PC-9 (cell line): ENCODE measurements at regions not wholly inside any gene's neighbourhood (a gene's known extent, or its start where the extent isn't known, plus 50 kb on each side); places are given as distances from the start of the nearest gene placed in this dataset.

Experiments used
- BruUV-seq: library from RNA; stranded (reverse); fragments of 400-500 nt; replicated peaks from 2 replicates; lab custom pipeline; 2021; lab: Mats Ljungman, UMichigan
- CTCF ChIA-PET: fragments of 300-600 bp; sonication (Branson Sonifier 250); formaldehyde crosslinking; loops from one replicate; lab custom pipeline; 2022; ENCODE audit warnings: antibody characterized with exemption; lab: Charles Lee
- POLR2A ChIA-PET: fragments of 300-600 bp; sonication (Branson Sonifier 250); formaldehyde crosslinking; loops from one replicate; lab custom pipeline; 2022; ENCODE audit warnings: antibody characterized with exemption; ENCODE audit not compliant: unreplicated experiment; lab: Charles Lee
- DNase-seq, 2 experiments: peaks; one replicate each; pipeline versions ENCODE4 v3.0.0 to v3.0.0-alpha.2; 2015 to 2022; ENCODE audit warnings: mixed read lengths in 1 of 2
- H2AFZ ChIP-seq: fragments of 200-600 bp; sonication (generic); 2 replicates; pipeline ENCODE4 v1.8.1; 2017; ENCODE audit warnings: antibody characterized with exemption
- H3F3A ChIP-seq: fragments of 200-600 bp; sonication (generic); 2 replicates; pipeline ENCODE4 v1.8.1; 2017; ENCODE audit warnings: antibody characterized with exemption, mild to moderate bottlenecking, low read depth; ENCODE audit not compliant: insufficient read depth
- H3K27ac ChIP-seq: fragments of 200-600 bp; sonication (generic); 2 replicates; pipeline ENCODE4 v1.6.1; 2016; ENCODE audit warnings: mixed run types
- H3K27me3 ChIP-seq: fragments of 200-600 bp; sonication (generic); 2 replicates; pipeline ENCODE4 v1.6.1; 2016; ENCODE audit warnings: low read depth, mixed run types; ENCODE audit not compliant: insufficient read depth
- H3K36me3 ChIP-seq: fragments of 200-600 bp; sonication (generic); 2 replicates; pipeline ENCODE4 v1.6.1; 2016; ENCODE audit warnings: low read depth, mixed run types
- H3K4me1 ChIP-seq: fragments of 200-600 bp; sonication (generic); replicated peaks from 2 replicates; pipeline ENCODE4 v1.6.1; 2016; ENCODE audit warnings: mixed run types; ENCODE audit not compliant: insufficient read depth
- H3K4me2 ChIP-seq: fragments of 200-600 bp; sonication (generic); 2 replicates; pipeline ENCODE4 v1.6.1; 2017; ENCODE audit warnings: mixed run types
- H3K4me3 ChIP-seq: fragments of 200-600 bp; sonication (generic); 2 replicates; pipeline ENCODE4 v1.6.1; 2016; ENCODE audit warnings: mixed run types
- H3K79me2 ChIP-seq: fragments of 200-600 bp; sonication (generic); 2 replicates; pipeline ENCODE4 v1.6.1; 2017; ENCODE audit warnings: low read depth, mixed run types
- H3K9me2 ChIP-seq: fragments of 200-600 bp; sonication (generic); 2 replicates; pipeline ENCODE4 v1.8.1; 2017; ENCODE audit warnings: mild to moderate bottlenecking; ENCODE audit not compliant: insufficient read depth
- H3K9me3 ChIP-seq: fragments of 200-600 bp; sonication (generic); 2 replicates; pipeline ENCODE4 v1.8.1; 2016; ENCODE audit warnings: low read depth; ENCODE audit not compliant: insufficient read depth
- H4K20me1 ChIP-seq: fragments of 200-600 bp; sonication (generic); 2 replicates; pipeline ENCODE4 v1.8.1; 2017; ENCODE audit not compliant: insufficient read depth
- CTCF ChIP-seq: fragments of 200-600 bp; sonication (generic); conservative IDR thresholded peaks from 2 replicates; pipeline ENCODE4 v1.6.1; 2017; ENCODE audit warnings: mixed run types, antibody characterized with exemption, mild to moderate bottlenecking, moderate library complexity
- EZH2 ChIP-seq: fragments of 200-600 bp; sonication (generic); IDR thresholded peaks from 2 replicates; pipeline ENCODE4 v1.8.0; 2017; ENCODE audit warnings: antibody characterized with exemption, low read depth
- intact Hi-C: fragments of 100-400 bp; cut with micrococcal nuclease; formaldehyde crosslinking; loops from one replicate; pipeline ENCODE4 v1.10.0; 2022; ENCODE audit not compliant: unreplicated experiment

GRCh38 chr5:97267767-97268166 is 84.7 kb upstream of the RIOK2 start:
- H3K9me3 ChIP-seq, result no peaks in the 10 kb centered on the region
- H3F3A ChIP-seq, result no peaks in the 10 kb centered on the region
- no peak for DNase-seq
- no peaks in the 10 kb centered on the region for H3K36me3 ChIP-seq
- no peaks in the 10 kb centered on the region for H3K4me1 ChIP-seq
- H3K27ac ChIP-seq, result no peak overlapping the region
- no peak overlapping the region for H2AFZ ChIP-seq
- H3K79me2 ChIP-seq, result no peaks in the 10 kb centered on the region
- BruUV-seq, result no TSS peak
- no peaks in the 10 kb centered on the region for H4K20me1 ChIP-seq
- no peak overlapping the region for H3K4me2 ChIP-seq
- no peak for TF ChIP-seq EZH2
- no peak for TF ChIP-seq CTCF
- H3K9me2 ChIP-seq, result no peaks in the 10 kb centered on the region
- intact Hi-C loops, result no loop called here
- POLR2A ChIA-PET, result no interaction called here
- CTCF ChIA-PET, result no interaction called here
- H3K27me3 ChIP-seq, result no peaks in the 10 kb centered on the region
- H3K4me3 ChIP-seq, result no peak overlapping the region

DNA sequence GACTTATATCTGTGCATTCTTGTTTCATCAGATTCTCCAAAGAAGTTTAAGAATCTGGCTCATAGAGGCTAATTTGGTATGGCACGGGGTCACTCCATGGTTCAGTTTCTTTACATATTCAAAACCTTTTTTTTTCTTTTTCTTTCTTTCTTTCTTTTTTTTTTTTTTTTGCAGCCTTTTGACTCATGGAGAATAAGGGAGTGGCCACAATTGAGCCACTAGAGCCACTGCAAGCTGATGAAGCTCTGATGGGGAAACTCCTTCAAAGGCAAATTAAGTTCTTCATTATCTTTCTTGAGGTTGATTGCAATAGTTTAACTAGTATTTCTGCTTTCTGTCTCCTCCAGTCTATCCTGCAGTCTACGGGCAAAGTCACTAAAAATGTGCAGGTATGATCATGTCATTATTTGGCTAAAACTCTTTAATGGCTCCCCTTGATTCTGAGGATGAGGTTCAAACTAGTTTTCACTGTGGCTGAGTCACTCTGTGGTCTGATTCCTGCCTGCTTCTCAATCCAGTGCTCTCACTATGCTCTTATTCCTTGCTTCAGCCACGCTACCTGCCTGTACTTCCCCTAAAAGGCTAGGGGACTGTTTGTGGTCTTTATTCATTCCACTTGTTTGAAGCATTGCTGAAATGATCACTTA is 93.5 kb upstream of the RIOK2 start:
- Histone ChIP-seq H2AFZ (no peak overlapping the region), H3K79me2 (no peaks in the 10 kb centered on the region), H4K20me1 (no peaks in the 10 kb centered on the region), H3K4me1 (no peaks in the 10 kb centered on the region), H3K9me3 (no peaks in the 10 kb centered on the region), H3K27ac (no peak overlapping the region), H3K4me2 (no peak overlapping the region), H3F3A (no peaks in the 10 kb centered on the region), H3K9me2 (no peaks in the 10 kb centered on the region), H3K36me3 (no peaks in the 10 kb centered on the region), H3K4me3 (no peak overlapping the region), H3K27me3 (no peaks in the 10 kb centered on the region)
- BruUV-seq, result no TSS peak
- TF ChIP-seq CTCF (no peak), EZH2 (no peak)
- CTCF ChIA-PET, result no interaction called here
- DNase-seq, result no peak
- POLR2A ChIA-PET, result no interaction called here
- intact Hi-C loops, result no loop called here

- TF ChIP-seq EZH2, result no peak
- TF ChIP-seq CTCF, result no peak
- ChIA-PET CTCF (no interaction called here), POLR2A (no interaction called here)
- Histone ChIP-seq H2AFZ (no peak overlapping the region), H3K4me2 (no peak overlapping the region), H3K9me2 (no peaks in the 10 kb centered on the region), H3K36me3 (no peaks in the 10 kb centered on the region), H3K4me1 (no peaks in the 10 kb centered on the region), H3K27me3 (no peaks in the 10 kb centered on the region), H3K9me3 (no peaks in the 10 kb centered on the region), H4K20me1 (no peaks in the 10 kb centered on the region), H3K27ac (no peak overlapping the region), H3K79me2 (no peaks in the 10 kb centered on the region), H3F3A (no peaks in the 10 kb centered on the region), H3K4me3 (no peak overlapping the region)
- BruUV-seq, result no TSS peak
- DNase-seq, result no peak
- intact Hi-C loops, result no loop called here
Observed at GRCh38 chr5:97281257-97281656, 98.2 kb upstream of the RIOK2 start.
